ENCODE measurements at regions not wholly inside any gene's neighbourhood (a gene's known extent, or its start where the extent isn't known, plus 50 kb on each side); places are given as distances from the start of the nearest gene placed in this dataset.
A peak's percentile ranks its signal among the peaks of the same experiment; 100 is the strongest.

DNA sequence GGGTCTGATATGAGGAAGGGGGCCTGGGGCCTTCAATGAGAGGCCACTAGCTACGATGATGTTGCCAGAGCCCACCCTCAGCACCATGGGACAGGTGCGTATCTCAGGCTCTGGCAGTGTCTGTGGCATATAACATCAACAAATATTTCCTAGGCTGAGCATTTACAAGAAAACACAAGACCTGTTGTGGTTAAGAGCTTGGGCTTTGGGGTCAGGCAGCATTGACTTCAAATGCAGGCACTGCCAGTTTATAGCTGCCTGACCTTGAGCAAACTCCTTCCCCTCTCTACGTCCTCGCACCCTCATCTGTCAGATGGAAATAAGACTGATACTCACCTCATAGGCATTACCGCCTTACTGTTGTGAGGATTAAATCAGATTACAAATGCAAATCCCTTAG lies 156.0 kb downstream of the KATNAL1 start:
- DNase-seq: no peak

DNA sequence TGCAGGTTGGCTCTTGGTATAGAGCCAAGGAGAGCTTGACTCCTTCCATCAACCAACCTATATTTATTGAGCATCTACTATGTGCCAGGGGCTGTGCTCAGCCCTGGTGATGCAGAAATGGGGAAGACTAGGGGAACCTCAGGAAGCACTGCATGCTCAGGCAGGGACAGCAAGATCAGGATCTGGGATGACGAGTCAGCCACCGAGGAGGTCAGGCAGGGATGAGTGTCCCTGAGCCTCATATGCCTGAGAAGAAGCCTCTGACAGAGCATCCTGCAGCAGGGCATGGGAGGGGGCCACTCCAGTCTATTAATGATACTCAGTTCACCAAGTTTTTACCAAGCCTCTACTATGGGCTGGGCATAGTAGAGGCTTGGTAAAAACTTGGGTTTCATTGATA lies 158.1 kb downstream of the KATNAL1 start:
- DNase-seq: no peak

DNA sequence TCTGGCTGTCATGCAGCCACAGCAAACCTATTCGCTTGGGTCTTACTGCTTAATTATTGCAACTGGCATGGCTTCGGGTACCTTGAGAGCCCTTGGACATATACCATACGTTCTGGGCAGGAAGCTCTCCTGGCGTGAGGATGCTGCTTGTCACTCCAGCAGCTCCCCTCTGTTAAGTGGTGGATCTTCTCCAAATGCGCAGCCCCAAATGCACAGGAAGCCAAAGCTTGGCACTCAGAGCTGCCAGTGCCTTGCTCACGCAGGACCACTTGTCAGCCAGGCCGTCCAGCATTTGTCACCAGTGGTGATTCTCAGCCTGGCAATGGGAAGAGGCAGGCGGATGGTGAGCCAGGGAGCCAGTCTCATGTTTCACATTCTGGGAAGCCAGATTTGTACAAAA lies 158.6 kb downstream of the KATNAL1 start:
- DNase-seq: no peak

DNA sequence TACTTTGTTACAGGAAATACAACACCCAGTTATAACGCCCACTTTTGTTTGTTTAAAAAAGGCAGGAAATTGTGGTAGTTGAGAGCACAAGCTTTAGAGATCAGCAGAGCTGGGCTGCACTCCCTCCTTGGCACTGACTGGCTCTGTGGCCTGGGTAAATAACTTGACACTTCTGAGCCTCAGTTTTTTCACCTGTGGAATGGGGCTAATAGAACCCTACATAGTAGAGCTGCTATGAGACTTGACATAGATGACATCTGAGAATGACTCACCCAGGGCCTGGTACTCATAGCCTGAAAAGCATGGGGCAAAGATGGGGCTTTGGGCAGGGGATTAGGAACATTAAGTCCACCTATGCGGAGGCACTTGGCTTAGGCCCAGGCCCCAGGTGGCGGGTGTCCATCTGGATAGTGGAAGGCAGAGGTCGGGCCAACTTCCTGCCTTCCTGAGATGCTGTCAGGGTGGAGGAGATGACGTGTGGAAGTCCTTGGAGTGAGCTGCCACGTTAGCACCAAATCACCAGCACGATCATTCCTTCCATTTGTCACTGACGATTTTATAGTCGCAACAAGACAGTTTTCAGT lies 159.1 kb downstream of the KATNAL1 start:
- no peak for DNase-seq

DNA sequence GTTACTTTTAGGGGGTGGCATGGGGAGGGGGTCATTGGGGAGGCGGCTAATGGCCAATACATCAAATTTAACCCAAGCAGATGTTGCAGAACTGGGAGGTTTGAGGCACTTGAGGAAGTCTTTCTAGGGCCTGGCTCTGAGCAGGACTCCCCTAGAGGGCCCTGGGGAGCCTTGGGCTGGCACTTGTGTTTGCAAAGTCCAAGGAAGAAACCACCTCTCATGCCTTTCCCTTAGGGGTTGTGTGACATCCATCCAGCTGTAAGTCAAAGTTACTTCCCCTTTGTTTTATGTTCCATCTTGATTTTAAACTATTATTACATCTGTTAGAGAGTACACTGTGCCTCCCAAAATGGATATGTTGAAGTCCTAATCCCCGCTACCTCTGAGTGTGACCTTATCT lies 159.9 kb downstream of the KATNAL1 start:
- DNase-seq: no peak

DNA sequence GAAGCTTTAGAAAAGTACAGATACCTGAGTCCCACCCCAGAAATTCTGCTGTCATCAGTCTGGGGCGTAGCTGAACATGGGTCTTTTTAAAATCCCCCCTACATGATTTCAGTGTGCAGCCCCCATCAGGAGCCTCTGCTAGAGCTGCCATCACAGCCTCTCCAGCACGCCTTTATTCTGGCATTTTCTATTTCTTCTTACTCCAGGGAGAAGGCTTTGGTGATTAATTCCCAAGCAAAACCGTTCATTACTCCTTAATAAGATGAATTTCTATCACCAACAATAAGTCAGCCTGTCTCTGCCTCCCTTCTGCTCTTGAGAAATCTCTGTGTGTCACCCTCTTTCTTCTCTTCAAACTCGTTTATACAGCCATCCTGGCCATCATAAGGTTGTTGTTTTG lies 160.3 kb downstream of the KATNAL1 start:
- no peak for DNase-seq

DNA sequence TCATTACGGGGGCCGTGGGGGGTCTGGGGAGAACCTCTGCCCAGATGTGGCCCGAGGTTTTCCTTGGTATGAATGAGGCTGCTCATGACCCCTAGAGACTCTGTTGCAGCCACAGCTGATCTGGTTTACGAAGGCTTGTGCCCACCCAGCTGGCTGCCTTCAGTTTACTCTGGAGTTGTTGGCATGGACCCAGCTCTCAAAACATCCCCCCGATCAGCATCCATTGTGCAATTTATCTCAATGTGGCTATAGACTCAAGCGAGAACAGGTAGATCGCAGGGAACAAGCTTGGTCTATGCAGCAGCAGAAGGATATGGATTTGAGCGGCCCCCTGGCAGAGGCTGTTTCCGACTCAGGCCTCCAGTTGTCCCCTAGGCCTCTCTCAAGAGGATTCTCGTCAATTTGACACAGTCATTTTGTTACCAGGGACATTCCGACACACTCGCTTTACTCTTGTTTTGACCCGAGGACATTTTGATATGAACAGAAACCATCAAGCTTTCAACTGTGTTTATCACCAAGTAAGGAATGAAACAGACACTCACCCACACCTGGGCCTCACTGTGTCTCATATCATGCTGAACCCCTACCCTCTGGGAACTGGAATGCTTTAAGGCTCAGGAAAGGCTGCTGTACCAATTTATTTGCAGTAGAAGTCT lies 161.5 kb downstream of the KATNAL1 start:
- DNase-seq: no peak

DNA sequence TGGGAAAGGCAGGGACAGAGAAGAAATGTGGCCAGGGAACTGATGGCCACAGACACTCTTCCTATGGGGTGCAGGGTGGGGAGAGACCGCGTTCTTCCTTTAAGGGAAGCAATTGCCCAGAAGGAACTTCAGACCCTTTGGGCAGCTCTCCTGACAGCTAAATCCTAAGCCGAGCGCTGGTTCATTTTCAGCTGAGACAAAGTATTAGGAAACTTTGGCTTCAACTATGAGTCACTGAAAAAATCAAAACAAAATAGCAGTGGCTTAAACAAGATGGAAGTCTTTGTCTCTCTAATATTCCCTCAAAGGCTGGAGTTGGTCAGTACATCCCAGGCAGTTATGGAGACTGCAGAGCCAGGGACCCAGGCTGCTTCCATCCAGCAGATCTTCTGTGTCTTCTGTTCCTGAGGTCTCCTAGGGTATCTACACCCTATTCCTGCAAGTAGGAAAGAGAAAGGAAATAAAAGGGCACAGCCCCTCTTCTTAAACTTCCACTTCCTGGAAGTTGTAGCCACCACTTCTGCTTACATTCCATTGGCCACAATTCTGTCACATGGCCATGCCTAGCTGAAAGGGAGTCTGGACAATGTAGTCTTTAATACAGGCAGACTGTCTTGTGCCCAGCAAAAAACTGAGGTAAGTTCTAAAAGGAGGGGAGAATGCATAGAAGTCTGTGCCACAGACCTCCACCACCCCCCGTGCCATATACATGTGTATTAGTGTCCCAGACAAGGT lies 163.5 kb downstream of the KATNAL1 start:
- no peak for DNase-seq

DNA sequence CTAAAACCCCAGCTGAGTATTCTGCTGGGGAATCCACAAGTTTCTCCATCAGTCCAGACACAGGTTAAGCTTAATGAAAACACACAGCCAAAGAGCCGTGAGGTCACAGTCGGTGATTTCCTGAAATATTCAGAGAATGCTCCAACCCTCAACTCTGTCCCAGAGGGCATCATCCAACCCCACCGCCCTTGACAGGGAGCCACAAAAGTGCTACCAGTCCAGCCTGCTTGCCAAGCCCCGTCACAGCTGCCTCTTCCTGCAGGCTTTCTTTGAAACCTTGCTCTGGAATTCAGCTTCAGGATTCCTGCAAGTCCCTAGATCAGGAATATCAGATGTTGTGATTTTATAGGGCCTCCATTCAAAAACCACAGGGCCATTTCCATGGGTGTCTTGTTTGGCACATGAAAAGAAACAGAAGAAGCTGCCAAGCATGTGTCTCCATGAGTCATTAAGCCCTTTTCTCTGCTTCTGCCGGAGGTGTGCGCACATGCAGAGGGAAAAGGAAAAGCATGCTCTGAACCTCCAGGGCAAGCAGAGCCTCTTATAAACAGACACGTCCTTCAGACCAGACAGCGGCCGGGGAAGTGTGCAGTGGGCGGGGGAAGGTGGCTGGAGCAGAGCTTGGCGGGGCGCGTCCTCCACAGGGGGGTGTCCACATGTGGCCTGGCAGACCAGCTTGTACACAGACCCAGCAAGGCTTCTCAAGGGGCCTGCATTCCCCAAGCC lies 164.7 kb downstream of the KATNAL1 start:
- DNase-seq: no peak

DNA sequence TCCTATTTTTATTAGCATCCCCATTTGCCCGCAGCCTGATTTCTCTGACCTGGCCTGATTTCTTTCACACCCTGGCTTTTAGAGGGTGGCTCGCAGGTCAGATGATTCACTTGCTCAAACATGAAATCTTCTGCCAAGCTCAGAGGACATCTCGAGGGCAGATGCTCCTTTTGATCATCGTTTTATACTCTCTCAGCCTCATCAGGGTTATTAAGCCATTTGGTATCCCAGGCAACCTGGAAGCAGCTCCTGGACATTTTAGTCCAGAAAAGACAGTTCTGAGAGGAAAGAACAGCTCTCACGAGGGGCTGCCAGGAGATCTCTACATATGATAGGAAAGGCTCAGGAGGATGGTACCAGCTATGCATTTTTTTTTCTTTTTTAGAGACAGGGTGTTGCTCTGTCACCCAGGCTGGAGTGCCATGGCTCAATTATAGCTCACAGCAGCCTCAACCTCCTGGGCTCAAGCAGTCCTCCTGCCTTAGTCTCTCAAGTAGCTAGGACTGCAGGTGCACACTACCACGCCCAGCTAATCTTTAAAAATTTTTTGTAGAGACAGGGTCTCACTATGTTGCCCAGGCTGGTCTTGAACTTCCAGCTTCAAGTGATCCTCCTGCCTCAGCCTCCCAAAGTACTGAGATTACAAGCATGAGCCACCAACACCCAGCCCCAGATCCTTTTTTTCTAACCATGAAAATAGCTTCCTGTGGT lies 165.4 kb downstream of the KATNAL1 start:
- DNase-seq: no peak

DNA sequence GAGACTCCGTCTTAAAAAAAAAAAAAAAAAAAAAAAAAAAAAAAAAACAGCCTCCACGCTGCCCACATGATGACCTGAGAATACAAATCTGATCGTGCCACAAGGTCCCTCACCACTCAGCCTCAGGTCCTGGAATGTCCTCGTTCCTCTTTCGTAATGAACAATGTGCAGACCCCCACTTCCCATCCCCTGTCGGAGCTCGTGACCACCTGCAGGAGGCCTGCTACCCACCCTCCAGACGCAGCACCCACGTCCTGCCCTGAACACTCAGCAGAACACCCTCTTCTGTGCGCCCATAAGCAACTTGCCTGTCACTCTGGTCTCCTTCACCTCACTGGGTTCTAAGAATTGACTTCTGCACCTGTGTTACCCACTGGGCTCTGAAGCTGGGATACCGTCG lies 166.4 kb downstream of the KATNAL1 start:
- DNase-seq: no peak

DNA sequence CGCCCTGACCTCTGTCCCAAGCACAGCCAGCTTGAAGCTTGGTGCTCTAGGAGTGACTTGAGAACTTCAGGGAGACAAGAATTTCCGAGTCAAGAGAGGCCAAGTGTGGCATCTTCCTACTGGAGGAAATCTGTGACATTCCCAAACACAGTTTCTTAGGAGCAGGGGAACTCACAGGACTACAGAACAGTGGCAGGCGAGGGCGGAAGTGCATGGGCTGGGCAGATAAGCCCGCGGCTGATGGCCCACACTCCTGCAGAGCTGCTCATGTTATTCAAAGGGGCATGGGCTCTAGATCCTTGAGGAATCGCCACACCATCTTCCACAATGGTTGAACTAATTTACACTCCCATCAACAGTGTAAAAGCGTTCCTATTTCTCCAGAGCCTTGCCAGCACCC lies 168.8 kb downstream of the KATNAL1 start:
- peak; percentile 25 to 74 for DNase-seq

DNA sequence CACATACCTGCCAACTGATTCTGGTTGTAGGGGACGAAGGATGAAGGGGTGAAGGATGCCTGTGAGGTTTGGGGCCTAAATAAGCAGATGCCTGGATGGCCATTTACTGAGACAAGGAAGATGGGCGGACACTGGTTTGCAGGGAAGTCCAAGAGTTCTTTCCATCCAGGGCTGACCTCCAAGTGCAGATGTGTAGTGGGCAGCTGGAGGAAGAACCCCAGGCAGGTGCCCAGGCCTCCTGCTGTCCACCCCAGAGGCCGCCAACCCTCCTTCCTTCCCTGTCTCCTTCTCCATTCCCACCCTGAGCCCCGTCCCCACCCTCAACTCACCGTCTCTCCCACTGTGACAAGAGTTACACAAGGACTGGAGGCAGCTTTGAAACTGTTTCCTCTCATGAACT lies 171.5 kb downstream of the KATNAL1 start:
- DNase-seq: no peak

DNA sequence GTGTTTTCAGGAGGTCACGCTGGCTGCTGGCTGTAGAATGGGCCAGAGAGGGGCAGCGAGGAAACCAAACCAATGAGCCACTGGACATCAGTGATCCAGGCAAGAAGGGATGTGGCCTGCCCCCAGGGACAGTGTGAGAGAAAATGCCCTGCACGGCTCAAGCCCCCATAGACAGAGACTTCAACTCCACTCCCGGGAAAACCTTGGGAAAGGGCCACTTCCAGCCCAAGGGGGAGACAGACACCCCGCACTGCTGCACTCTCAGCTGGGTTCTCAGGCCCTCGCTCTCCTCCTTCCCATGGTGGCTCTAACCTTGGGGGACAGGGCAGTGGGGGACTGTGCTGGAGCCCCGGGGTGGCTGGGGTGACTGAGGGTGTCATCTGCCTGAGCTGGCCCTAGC lies 172.0 kb downstream of the KATNAL1 start:
- DNase-seq: no peak

DNA sequence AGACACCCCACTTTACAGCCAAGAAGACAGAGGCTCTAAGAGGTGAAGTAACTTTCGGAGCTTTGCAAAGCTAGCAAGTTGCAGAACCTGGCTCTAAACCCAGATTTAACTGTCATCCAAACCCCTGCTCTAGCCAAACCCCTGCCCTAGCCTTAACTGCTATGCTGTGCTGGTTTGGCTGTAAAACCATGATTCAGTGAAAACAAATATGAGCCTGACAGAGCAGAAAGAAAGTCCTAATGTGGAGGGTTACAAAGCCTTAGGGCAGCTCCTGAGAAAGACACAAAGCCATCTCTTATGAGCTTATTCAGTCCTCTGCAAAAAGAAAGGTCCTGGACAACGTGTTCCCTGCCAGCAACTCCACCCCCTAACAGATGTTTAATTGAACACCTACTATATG lies 172.8 kb downstream of the KATNAL1 start:
- DNase-seq: no peak

DNA sequence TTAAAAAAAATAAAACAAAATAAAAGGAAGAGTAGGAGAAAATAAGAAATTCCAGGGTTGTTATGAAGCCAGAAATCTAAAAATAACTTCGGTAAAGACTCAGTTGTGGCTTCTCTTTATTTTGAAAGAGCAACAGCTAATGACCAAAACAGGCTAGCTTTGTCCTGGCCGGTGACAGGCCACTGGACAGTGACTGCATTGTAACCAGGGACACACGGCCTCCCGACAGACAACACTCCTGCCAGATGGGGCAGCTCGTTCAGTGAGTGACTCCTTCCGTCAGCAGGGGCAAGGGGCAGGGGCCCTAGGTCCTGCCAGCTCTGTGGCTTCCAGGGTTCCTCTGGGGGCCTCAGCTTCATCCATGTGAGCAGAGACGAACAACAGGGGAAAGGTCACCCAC lies 173.4 kb downstream of the KATNAL1 start:
- DNase-seq: no peak

DNA sequence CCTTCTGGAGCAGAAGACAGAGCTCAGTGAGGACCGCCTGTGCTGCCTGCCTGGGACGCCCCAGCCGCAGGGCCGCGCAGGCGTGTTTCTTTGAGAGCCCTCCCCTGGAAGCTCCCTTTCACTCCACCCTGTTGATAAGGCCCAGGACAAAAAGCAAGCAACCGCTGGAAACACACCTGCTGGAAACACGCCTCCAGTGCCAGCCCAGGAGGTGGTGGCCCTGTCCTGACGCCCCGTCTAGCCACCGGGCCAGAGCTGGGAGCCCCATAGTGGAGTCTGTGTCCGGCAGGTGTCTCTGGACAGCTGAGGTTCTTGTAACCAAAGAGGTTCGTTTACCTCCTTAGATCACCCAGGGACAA lies 173.8 kb downstream of the KATNAL1 start:
- DNase-seq: no peak

DNA sequence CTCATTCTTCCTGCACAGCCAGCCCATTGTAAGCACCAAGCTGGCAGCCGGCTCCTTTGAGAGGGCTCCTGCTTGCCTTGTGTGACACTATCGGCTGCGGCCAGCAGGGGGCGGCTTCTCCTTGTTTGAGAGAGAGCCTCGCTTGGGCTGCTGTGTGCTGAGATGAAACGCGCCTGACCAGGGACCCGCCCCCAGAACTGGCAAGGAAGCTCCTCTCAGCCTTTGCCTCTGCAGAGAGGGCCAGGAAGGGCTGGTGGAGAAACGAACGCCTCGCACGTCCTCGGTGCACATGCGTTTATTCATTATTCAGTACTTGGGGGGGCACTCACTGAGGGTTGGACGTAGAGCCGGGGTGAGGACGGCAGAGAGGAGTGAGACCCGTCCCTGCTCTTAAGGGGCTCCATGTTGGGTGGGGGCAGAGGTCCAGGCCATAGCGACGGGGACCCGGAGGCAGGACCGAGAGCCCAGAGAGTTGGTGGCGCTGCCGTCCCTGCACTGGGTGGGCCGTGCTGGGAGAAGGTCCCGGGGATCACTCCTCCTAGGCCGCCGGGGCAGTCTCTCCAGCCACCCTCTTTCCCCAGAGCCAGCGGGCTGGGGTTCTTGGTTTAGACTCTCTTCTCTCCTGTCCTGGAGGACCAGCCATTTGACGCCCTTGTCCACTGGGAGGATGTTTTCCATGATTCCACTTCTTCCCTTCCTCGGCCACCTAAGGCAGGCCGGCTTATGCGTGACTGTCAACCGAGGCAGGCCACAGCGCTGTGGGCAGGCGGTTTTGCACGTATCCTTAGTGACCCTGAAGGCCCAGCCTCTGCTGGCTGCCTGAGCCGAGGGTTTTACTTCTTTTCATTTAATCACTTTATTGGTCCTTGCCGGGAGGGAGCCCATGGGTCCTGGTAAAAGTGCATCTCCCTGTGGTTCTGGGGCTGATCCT lies 174.5 kb downstream of the KATNAL1 start:
- DNase-seq: peak; percentile 95 to 99

DNA sequence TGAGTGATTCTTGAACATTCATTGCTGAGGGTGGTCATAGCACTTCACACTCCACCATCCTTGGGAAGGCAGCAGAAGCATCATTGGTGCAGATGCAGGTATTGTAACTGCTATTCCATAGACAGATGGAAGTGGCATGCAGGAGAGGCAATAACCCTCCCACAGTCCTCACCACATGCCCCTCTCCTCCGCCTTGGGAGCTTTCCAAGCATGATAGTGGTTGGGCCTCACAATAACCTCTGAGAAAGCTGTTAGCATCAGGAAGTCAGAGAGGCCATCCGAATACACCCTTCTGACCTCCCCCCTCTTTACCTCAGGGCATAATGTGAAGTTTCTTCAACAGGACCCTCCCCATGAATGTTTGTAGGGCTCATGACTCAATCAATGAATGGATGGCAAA lies 177.9 kb downstream of the KATNAL1 start:
- no peak for DNase-seq

DNA sequence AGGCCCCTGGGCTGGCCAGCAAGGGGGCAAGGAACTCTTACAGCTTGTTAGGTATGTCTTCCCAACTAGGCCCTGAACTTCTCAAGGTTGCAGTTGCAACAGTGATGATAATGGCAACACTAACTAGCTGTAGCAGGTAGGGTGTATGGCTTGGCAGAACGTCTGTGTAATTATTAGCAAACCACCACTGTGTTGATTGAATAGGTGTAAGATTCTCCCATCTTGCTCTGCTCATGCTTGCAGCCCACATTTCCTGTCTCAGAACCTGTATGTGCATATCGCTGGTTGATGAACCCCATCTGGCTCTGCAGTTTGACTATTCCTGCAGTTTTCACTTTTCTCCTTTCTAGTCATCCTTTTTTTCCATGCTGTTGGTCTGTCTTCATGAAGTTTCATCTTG lies 178.8 kb downstream of the KATNAL1 start:
- no peak for DNase-seq

DNA sequence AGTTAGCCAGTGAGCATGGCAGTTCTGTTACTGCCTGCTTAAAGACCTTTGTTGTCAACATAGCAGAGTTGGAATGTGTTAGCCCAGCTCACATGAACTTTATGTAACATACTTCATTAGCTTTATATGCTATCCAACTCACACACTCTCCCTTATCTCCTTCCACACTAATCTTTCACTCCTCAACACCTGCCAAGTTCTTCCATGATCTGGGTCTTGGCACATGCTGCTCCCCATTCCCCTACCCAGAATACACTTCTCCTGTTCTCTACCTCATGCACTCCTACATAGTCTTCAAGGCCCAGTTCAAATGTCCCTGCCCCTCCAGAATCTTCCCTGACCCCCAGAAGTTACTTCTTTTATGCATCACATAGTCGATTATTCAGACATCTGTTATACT lies 179.3 kb downstream of the KATNAL1 start:
- DNase-seq: no peak

DNA sequence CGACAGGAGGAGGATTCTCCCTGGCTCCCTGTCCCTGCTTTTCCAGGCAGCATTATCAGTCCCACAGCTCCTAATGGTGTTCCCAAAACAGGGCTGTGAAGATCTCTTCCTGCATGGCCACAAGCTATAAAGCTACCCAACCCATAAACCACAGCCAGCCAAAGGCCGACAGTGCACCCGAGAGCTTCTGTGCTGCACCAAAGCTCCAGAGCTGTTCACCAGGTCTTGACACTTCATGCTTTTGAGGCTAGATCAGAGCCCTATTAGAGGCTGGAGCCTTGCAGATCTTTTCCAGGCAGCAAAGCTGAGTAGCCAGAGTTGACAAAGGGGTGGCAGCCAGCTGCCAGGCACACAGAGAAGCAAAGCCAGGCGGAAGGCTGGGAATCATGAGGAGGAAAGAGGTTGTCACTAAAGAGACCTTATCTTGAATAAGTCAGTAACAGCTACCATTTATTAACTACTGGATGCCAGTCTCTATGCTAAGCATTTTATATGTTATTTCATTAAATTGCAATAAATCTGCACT lies 180.4 kb downstream of the KATNAL1 start:
- no peak for DNase-seq
